GM19468 (cell line): ENCODE measurements at regions not wholly inside any gene's neighbourhood (a gene's known extent, or its start where the extent isn't known, plus 50 kb on each side); places are given as distances from the start of the nearest gene placed in this dataset.
"Not testable (repeated sequence)": the region's sequence is repeated elsewhere in the genome, so short reads cannot be mapped to it uniquely, and the experiment has no call there.

ENCODE experiments used
- ATAC-seq: cut with Tn5 transposase; IDR thresholded peaks from one replicate; pipeline ENCODE4 v1.9.1; 2021; ENCODE audit warnings: mild to moderate bottlenecking, moderate library complexity, moderate number of reproducible peaks; ENCODE audit not compliant: unreplicated experiment; ENCODE audit errors: extremely low read depth

GRCh38 chr2:52686935-52687334 is 1080.7 kb upstream of the CHAC2 start:
- ATAC-seq = no peak

- ATAC-seq = no peak
Observed at GRCh38 chr2:52676056-52676455, 1091.5 kb upstream of the CHAC2 start.

GRCh38 chr2:52668724-52669123 is 1098.9 kb upstream of the CHAC2 start:
- ATAC-seq = no peak

DNA sequence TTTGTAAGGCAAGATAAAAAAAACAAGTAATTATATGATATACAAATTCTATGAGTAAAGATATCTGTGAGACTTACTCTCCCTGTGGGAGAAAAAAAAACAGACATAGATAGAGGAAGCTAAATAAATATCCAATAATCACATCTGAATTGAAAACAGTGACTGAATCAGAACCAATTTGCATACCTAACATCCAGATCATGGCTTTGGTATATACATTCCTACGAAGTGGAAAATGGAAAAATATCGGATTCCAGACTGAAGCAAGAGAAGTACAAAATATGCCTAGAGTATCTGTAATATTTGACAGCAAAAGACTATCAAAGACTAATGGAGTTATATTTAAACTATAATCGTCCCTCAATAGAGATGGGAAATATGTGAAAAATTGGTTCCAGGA is 1108.1 kb upstream of the CHAC2 start:
- no peak for ATAC-seq

DNA sequence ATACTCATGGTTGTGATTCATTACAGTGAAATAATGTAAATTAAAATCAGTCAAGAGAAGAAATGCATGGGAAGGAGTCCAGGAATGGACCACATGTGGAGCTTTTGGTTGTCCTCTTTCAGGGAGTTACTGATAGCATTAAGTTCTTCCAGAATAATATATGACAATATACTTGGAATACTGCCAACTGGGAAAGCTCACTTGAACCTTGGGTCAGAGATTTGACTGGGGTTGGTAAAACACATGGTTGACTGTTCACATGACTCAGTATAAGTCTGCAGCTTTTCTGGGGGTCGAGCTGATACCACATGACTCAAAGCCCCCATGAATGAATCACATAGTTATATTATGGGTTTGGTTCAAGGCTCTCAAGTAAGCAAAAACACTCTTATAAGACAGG is 1109.0 kb upstream of the CHAC2 start:
- no peak for ATAC-seq

DNA sequence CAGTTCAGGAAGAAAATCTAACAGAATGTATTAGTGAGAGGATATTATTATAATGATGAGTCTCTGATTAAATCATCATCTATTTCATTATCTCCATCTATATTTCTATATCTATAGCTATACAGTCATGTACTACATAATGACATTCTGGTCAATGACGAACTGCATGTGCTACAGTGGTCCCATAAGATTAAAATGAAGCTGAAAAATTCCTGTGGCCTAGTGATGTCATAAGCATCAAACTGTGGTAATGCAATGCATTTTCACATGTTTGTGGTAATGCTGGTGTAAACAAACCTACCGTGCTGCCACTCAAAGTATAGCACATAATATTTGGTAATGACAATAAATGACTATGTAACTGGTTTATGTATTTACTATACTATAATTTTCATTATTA is 1127.9 kb upstream of the CHAC2 start:
- no peak for ATAC-seq

- no peak for ATAC-seq
Observed at GRCh38 chr2:52632543-52632942, 1135.1 kb upstream of the CHAC2 start.

- no peak for ATAC-seq
Observed at GRCh38 chr2:52629944-52630343, 1137.7 kb upstream of the CHAC2 start.

DNA sequence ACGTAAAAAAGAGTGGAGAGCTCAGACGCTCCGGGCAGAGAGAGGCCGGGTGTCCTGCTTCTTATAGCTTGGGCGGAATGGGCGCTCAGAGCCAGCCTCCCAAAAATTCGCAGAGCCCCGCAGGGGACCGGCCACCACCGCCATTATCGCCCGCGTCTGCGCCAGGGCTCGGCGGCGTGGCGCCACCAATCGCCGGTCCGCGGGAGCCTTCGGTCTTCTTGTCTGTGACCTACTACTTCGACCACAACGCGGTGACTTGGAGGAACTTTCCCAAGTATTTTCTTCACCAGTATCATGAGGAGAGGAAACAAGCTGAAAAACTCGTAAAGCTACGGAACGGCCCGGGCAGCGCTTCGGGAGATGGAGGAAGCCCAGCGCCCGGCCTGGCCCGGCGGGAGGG is 1138.1 kb upstream of the CHAC2 start:
- ATAC-seq = no peak

DNA sequence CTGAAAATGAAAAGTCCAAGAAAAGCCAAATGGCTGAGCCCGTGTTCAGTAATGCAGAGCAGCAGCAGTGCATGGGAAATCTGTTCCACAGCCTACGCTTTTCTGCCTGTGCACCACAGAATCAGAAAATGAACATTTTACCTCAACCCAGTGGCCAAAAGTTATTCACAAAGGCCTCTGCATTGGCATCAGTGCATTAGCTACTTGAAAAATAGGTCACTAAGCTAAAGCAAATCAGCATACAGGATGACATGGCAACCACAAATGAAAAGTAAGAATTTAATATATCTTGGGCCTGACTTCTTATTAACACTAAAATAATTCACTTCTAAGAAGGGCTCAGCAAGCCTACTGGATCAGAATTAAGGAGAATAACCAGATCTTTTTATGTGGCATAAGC is 1145.3 kb upstream of the CHAC2 start:
- ATAC-seq = no peak

DNA sequence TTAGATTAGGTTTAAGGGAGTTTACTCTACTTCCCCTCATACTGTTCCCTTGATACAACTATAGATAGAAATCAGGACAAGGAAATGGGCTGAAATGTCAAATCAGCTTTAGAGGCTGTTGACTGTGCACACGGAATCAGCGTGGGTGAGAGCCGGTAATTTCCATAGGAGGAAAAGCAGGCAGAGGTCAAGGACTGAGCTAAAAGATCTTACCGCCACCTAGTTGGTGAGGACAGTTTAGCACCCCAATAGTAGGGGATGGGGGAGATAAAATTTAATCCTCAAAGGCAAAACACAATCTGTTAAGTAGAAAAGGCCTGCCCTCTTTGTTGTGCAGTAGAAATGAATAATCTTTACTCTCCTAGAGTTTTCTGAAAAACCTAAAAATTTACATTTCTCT is 1154.5 kb upstream of the CHAC2 start:
- ATAC-seq = no peak

DNA sequence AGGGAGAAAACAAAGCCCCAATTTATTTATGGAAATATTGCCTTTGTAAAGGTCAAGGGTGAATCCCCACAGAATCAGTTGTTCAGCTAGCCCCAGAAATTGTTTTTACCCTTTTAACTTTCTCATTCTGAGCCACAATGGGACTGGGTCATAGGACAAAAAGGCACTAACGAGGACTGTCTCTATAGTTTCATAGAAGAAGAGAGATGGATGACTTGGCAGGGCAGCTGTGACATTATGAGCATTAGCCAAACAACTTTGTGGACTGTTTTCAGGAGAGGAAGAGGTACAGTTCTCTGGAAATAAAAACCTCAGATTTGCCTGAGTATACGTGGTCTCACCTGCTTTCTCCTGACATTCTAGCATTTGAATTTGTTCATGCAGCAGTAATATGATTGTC is 1155.8 kb upstream of the CHAC2 start:
- no peak for ATAC-seq

DNA sequence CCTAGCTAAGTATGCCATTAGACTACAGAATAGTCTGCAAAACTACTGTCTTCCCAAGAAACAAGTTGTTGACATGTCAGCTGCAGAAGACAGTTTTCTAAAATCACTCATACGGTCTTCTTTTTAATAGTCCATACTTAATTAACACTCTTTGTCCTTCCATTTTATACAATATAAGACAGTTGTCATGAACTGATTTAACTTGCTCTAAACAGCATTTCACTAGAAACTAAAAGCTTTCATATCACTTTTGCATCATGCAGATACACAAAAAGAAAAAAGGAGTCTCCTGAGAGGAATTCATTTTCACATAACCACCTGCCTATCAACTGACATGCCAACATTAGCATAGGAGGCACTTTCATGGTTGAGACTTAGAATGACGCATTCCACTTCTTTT is 1159.6 kb upstream of the CHAC2 start:
- ATAC-seq = no peak

- no peak for ATAC-seq
Observed at GRCh38 chr2:52597346-52597745, 1170.3 kb upstream of the CHAC2 start.

DNA sequence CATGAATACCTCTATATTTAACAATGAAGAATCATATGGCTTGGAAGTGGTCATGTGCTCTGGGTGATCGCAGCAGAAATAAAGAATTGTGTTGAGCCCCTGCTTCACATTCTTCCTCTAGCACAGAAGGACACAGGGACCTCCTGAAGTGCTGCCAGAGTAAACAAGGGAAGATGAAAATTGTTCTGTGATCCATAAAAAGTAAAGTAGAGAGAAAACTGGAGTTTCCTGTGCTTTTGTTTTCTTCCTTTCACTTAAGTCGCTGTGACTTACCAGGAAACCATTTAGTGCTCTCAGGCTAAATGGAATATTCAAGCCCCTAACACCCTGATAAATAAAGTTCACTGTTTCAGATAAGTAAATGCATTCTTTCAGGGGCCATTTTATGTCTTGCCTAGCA is 1173.6 kb upstream of the CHAC2 start:
- ATAC-seq = no peak

DNA sequence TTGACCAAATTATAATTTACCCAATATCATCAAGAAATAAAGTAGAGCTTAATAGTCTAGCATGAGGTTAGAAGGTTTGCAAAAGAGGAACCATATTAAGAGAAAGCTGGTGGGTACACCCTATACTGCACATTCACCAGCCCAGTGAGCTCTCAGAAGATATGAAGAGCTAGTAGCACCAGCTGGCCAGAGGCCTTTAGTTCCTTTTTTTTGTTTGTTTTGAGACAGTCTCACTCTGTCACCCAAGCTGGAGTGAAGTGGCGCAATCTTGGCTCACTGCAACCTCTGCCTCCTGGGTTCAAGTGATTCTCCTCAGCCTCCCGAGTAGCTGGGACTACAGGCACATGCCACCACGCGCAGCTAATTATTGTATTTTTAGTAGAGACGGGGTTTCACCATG is 1183.5 kb upstream of the CHAC2 start:
- not testable (repeated sequence) for ATAC-seq

GRCh38 chr2:52572469-52572894 is 1195.1 kb upstream of the CHAC2 start:
- ATAC-seq = no peak

DNA sequence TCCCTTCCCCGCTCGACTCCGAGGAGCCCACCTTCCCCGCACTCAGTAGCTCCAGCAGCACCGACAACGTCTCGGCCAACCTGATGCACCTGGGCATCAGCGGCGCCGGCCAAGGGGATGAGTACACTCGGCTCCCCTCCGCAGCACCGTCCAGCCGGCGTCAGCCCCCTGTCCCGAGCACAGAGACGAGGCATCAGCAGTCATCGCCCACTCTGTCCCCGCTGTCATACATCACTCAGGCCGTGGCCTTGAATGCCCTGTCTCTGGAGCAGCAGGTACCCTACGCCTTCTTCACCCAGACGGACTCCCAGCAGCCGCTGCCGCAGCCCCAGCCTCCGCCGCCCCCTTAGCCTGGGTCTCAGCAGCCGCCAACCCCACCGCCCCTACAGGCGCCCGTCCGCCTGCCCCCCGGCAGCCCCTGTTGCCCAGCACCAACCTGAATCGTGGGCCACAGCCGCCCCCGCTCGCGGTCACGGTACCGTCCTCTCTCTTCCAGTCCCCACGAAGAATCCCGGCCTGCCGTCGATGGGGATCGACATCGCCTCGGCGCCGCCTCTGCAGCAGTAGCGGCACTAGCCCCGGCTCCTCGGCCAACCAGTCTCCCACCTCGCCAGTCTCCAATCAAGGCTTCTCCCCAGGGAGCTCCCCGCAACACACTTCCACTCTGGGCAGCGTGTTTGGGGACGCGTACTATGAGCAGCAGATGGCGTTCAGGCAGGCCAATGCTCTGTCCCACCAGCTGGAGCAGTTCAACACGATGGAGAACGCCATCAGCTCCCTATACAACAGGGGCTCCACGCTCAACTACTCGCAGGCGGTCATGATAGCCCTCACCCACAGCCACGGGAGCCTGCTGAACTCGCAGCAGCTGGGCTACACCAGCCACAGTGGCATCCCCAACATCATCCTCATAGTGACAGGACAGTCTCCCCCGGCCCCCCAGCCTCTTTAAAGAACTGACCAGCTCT is 1195.9 kb upstream of the CHAC2 start:
- ATAC-seq = no peak

GRCh38 chr2:52570716-52571115 is 1196.9 kb upstream of the CHAC2 start:
- ATAC-seq = no peak

- ATAC-seq = no peak
Observed at GRCh38 chr2:52563151-52563550, 1204.5 kb upstream of the CHAC2 start.

DNA sequence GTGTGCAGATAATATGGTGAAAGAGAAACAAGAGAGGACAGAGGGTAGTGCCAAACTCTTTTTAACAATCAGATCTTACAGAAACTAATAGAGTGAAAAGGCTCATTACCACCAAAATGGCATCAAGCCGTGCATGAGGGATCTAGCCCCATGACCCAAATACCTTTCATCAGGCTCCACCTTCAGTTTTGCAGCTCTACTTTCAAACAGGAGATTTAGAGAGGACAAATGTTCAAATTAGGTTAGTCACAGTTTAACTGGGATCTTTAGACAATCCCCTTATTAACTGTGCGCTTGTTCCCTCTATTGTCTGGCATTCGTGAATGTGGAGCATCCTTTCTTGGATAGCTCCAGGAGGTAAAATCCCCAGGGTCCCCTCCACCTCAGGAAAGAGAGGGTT is 1209.3 kb upstream of the CHAC2 start:
- no peak for ATAC-seq

- ATAC-seq = no peak
Observed at GRCh38 chr2:52542297-52542696, 1225.3 kb upstream of the CHAC2 start.
